Thyroid gland (tissue), 4 donors: ENCODE measurements at regions not wholly inside any gene's neighbourhood (a gene's known extent, or its start where the extent isn't known, plus 50 kb on each side); places are given as distances from the start of the nearest gene placed in this dataset.

Source experiments
- POLR2A ChIP-seq, 2 donors: fragments of 450-650 bp; IDR thresholded peaks; one replicate each; pipeline ENCODE4 v1.6.1; 2017; ENCODE audit warnings: antibody characterized with exemption in 2 of 2, mild to moderate bottlenecking in 2 of 2, moderate library complexity in 1 of 2
- TF ChIP-seq, protein P1 (sequence below), 6 experiments: fragments of 200-600 bp in 3 of 6; fragments of 450-650 bp in 3 of 6; sonication (generic) in 3 of 6; IDR thresholded peaks; one replicate each; pipeline ENCODE4 v1.5.1; 2016 to 2019; ENCODE audit warnings: antibody characterized with exemption in 6 of 6, mild to moderate bottlenecking in 2 of 6, inconsistent platforms in 1 of 6, moderate library complexity in 1 of 6

GRCh38 chr15:35723120-35723847 lies 177.3 kb upstream of the DPH6 start:
- TF ChIP-seq, protein P1, sequence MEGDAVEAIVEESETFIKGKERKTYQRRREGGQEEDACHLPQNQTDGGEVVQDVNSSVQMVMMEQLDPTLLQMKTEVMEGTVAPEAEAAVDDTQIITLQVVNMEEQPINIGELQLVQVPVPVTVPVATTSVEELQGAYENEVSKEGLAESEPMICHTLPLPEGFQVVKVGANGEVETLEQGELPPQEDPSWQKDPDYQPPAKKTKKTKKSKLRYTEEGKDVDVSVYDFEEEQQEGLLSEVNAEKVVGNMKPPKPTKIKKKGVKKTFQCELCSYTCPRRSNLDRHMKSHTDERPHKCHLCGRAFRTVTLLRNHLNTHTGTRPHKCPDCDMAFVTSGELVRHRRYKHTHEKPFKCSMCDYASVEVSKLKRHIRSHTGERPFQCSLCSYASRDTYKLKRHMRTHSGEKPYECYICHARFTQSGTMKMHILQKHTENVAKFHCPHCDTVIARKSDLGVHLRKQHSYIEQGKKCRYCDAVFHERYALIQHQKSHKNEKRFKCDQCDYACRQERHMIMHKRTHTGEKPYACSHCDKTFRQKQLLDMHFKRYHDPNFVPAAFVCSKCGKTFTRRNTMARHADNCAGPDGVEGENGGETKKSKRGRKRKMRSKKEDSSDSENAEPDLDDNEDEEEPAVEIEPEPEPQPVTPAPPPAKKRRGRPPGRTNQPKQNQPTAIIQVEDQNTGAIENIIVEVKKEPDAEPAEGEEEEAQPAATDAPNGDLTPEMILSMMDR (IDR thresholded peaks at IDR 0.05): no peak
- TF ChIP-seq POLR2A (IDR thresholded peaks at IDR 0.05): no peak
